ENCODE measurements at regions not wholly inside any gene's neighbourhood (a gene's known extent, or its start where the extent isn't known, plus 50 kb on each side); places are given as distances from the start of the nearest gene placed in this dataset.
A peak's percentile ranks its signal among the peaks of the same experiment; 100 is the strongest.

- peak; percentile 90 for DNase-seq (ENCODE audit: low read depth, low spot score)
- Histone ChIP-seq H3K79me2 (ENCODE audit: control insufficient read depth, insufficient read depth, low read length) (peaks cover 6% of the 10 kb centered on the region), H3K9me3 (replicated peaks; ENCODE audit: control insufficient read depth, insufficient read depth, low read length) (no peaks in the 10 kb centered on the region; the same call in 1 of the 3 replicates), H4K20me1 (ENCODE audit: control insufficient read depth, insufficient read depth) (no peaks in the 10 kb centered on the region), H2AFZ (ENCODE audit: control insufficient read depth, low read depth, low read length) (peak overlapping the region; percentile 38), H3K4me1 (ENCODE audit: control insufficient read depth, insufficient read depth, low read length) (peaks cover 71% of the 10 kb centered on the region), H3K36me3 (ENCODE audit: control insufficient read depth in 2 of 2, insufficient read depth in 2 of 2, low read length in 1 of 2) (no peaks in the 10 kb centered on the region), H3K27ac (ENCODE audit: control insufficient read depth, insufficient read depth) (peak overlapping the region; percentile 100), H3K9ac (ENCODE audit: control insufficient read depth, insufficient read depth, low read length) (peak overlapping the region; percentile 92), H3K27me3 (replicated peaks in 1 of 2; ENCODE audit: control insufficient read depth in 2 of 2, insufficient read depth in 2 of 2, low read length in 1 of 2) (no peaks in the 10 kb centered on the region), H3K4me2 (ENCODE audit: control insufficient read depth, insufficient read depth) (peak overlapping the region; percentile 91), H3K4me3 (peak overlapping the region; percentile 24; the same call in 1 of the 2 replicates)
- ChIA-PET POLR2A (interaction anchor here (0.6 to 9.0 kb wide), 26 partner anchors 8 to 424 kb away, joined by 3 to 170 read pairs (median 8); partner anchors contain the start of gene BTG1), RAD21 (ENCODE audit: unreplicated experiment) (interaction anchor here (0.6 to 11.6 kb wide), 36 partner anchors 12 to 1121 kb away, joined by 3 to 356 read pairs (median 26); partner anchors contain the start of gene BTG1), CTCF (interaction anchor here (0.6 to 8.6 kb wide), 25 partner anchors 9 to 1121 kb away, joined by 3 to 179 read pairs (median 6); partner anchors contain the start of gene BTG1), SMC1A (ENCODE audit: uncharacterized antibody, unreplicated experiment) (interaction anchor here (0.6 to 24.0 kb wide), 32 partner anchors 10 to 768 kb away, joined by 3 to 805 read pairs (median 29); partner anchors contain the start of gene BTG1)
- BruUV-seq (replicated peaks), result TSS peak; percentile 86
- intact Hi-C loops (cut with micrococcal nuclease; ENCODE audit: unreplicated experiment) (loop anchor here (1.0 to 5.0 kb wide), 10 partner anchors 32 to 358 kb away; partner anchors contain the start of gene BTG1), in situ Hi-C loops (cut with MboI) (no loop called here)
- 1% methylated on average over 3 of the region's 3 CpGs for WGBS (ENCODE audit: insufficient coverage, insufficient replicate concordance, low lambda C conversion rate, missing lambda C conversion rate)
- FAIRE-seq, result peak; percentile 52
- peak; percentile 70 for ATAC-seq
- no peak for TF ChIP-seq MTA3 (IDR thresholded peaks at IDR 0.05; ENCODE audit: borderline replicate concordance, low read length)
- no peak for TF ChIP-seq ZBTB11 (CRISPR knock-in tag; IDR thresholded peaks at IDR 0.05)
- TF ChIP-seq NFYA (IDR thresholded peaks at IDR 0.05; ENCODE audit: borderline replicate concordance, low read depth, low read length), result no peak
- peak; percentile 95 for TF ChIP-seq MLLT1 (IDR thresholded peaks at IDR 0.05)
- no peak for TF ChIP-seq USF1 (IDR thresholded peaks at IDR 0.05; ENCODE audit: borderline replicate concordance, extremely low read length, insufficient read depth, low read depth, low read length)
- TF ChIP-seq ASH2L (IDR thresholded peaks at IDR 0.05; ENCODE audit: borderline replicate concordance, low read depth), result no peak
- peak; percentile 27; the same call in 1 of the 2 replicates for TF ChIP-seq CBX5 (IDR thresholded peaks at IDR 0.05; ENCODE audit: low read depth)
- TF ChIP-seq ZNF274 (IDR thresholded peaks at IDR 0.05; ENCODE audit: insufficient read depth, insufficient read length), result no peak
- TF ChIP-seq HDGF (IDR thresholded peaks at IDR 0.05), result no peak
- no peak for TF ChIP-seq ZBED1 (IDR thresholded peaks at IDR 0.05; ENCODE audit: borderline replicate concordance)
- TF ChIP-seq CBX3 (IDR thresholded peaks at IDR 0.05; ENCODE audit: borderline replicate concordance, low read depth), result no peak
- TF ChIP-seq BCLAF1 (IDR thresholded peaks at IDR 0.05), result no peak
- TF ChIP-seq EGR1 (IDR thresholded peaks at IDR 0.05; ENCODE audit: borderline replicate concordance in 1 of 2, low read depth in 2 of 2, low read length in 2 of 2), result no peak
Measured at GRCh38 chr12:92502417-92503028, 200.3 kb upstream of the PLEKHG7 start.

All from GM12878 (cell line).